ENCODE measurements at regions not wholly inside any gene's neighbourhood (a gene's known extent, or its start where the extent isn't known, plus 50 kb on each side); places are given as distances from the start of the nearest gene placed in this dataset.

- H3K9me1 ChIP-seq (ENCODE audit: insufficient read depth, low read length) = no peaks in the 10 kb centered on the region
- TF ChIP-seq MAZ (IDR thresholded peaks at IDR 0.05; ENCODE audit: borderline replicate concordance, low read depth, low read length) (no peak), SMC3 (IDR thresholded peaks at IDR 0.05; ENCODE audit: low read depth, low read length) (no peak), ELK1 (IDR thresholded peaks at IDR 0.05; ENCODE audit: borderline replicate concordance, low read depth, low read length) (no peak), RFX5 (IDR thresholded peaks at IDR 0.05; ENCODE audit: low read depth, low read length) (no peak)
- no TSS peak for BruUV-seq (replicated peaks)
- H2BK20ac ChIP-seq (ENCODE audit: low read depth, low read length) = no peak overlapping the region
- H4K5ac ChIP-seq (ENCODE audit: low read depth, low read length) = no peak overlapping the region
- dilution Hi-C loops (cut with HindIII; ENCODE audit: low sequenced_read_pairs, unreplicated experiment) = no loop called here
- H2BK15ac ChIP-seq (ENCODE audit: low read depth, low read length) = no peak overlapping the region
- no peak overlapping the region for H3K56ac ChIP-seq (ENCODE audit: extremely low read depth, insufficient read depth, low read length)
- H4K91ac ChIP-seq (ENCODE audit: insufficient read depth, low read depth, low read length) = no peak overlapping the region
- H4K8ac ChIP-seq (ENCODE audit: low read depth in 2 of 2, low read length in 2 of 2) = no peak overlapping the region
- no peak overlapping the region for H3K27ac ChIP-seq (ENCODE audit: insufficient read depth, low read length)
- no peak overlapping the region for H3K14ac ChIP-seq (replicated peaks; ENCODE audit: low read depth, low read length)
- intact Hi-C loops (cut with micrococcal nuclease) = loop anchor here (10.0 kb wide), 1 partner anchor 49 kb away; no protein-coding TSS in a partner anchor
- WGBS, 2 experiments (ENCODE audit: extremely low coverage in 2 of 2, insufficient read length in 1 of 2) = no CpG with 5 or more reads among the region's 1 CpG
- ATAC-seq (ENCODE audit: low read depth) (no peak), DNase-seq (no peak)
- H3K4me3 ChIP-seq (ENCODE audit: insufficient read depth, low read depth, low read length) = no peak overlapping the region
- no peak overlapping the region for H2BK5ac ChIP-seq (ENCODE audit: low read depth, low read length, poor library complexity, severe bottlenecking)
- no peaks in the 10 kb centered on the region for H3K27me3 ChIP-seq (ENCODE audit: control insufficient read depth, insufficient read depth, low read length)
- H3K23ac ChIP-seq (ENCODE audit: low read depth, low read length) = no peak overlapping the region
- in situ Hi-C loops (cut with MboI; ENCODE audit: low sequenced_read_pairs) = no loop called here
- H3K9me3 ChIP-seq (ENCODE audit: control insufficient read depth, insufficient read depth, low read length) = no peaks in the 10 kb centered on the region
- no peak overlapping the region for H2BK120ac ChIP-seq (ENCODE audit: low read depth, low read length)
- no peak overlapping the region for H3K9ac ChIP-seq (ENCODE audit: low read depth, low read length)
- H3K36me3 ChIP-seq (ENCODE audit: control insufficient read depth, insufficient read depth, low read length) = peaks cover 6% of the 10 kb centered on the region
- no peak overlapping the region for H2AK9ac ChIP-seq (replicated peaks; ENCODE audit: low read depth, low read length, poor library complexity)
- no peaks in the 10 kb centered on the region for H4K20me1 ChIP-seq (ENCODE audit: insufficient read depth, low read length)
- H2AK5ac ChIP-seq (ENCODE audit: low read depth, low read length) = no peak overlapping the region
- 0 out of 4 replicates have a peak, but pooled peaks cover 0 to under 1% of the 10 kb centered on the region in 2 experiments for H3K79me1 ChIP-seq (ENCODE audit: low read depth in 1 of 2, low read length in 2 of 2)
- ChIA-PET POLR2A (ENCODE audit: unreplicated experiment) (no interaction called here), CTCF (no interaction called here)
- H3K4me2 ChIP-seq (ENCODE audit: low read depth, low read length) = no peak overlapping the region
- no peak overlapping the region for H3K18ac ChIP-seq (ENCODE audit: low read depth, low read length)
- no peak overlapping the region for H3K4ac ChIP-seq (ENCODE audit: low read depth, low read length)
- no peak overlapping the region for H2AFZ ChIP-seq (replicated peaks; ENCODE audit: low read length, poor library complexity)
- no peaks in the 10 kb centered on the region for H3K4me1 ChIP-seq (ENCODE audit: control insufficient read depth, insufficient read depth, low read length)
Observed at GRCh38 chr4:122205687-122206086, 53.6 kb downstream of the BLTP1 start.
